ENCODE measurements at regions not wholly inside any gene's neighbourhood (a gene's known extent, or its start where the extent isn't known, plus 50 kb on each side); places are given as distances from the start of the nearest gene placed in this dataset.

- TF ChIP-seq TCF7L2 (IDR thresholded peaks at IDR 0.05; ENCODE audit: low read depth, low read length) (no peak), POLR2AphosphoS5 (IDR thresholded peaks at IDR 0.05; ENCODE audit: low read depth, low read length) (no peak), SIN3A (IDR thresholded peaks at IDR 0.05; ENCODE audit: borderline replicate concordance, insufficient read depth, low read depth, low read length) (no peak), REST (IDR thresholded peaks at IDR 0.05; ENCODE audit: insufficient read depth in 1 of 2, low read depth in 2 of 2, low read length in 1 of 2) (no peak)
- TF ChIP-seq, protein P1, sequence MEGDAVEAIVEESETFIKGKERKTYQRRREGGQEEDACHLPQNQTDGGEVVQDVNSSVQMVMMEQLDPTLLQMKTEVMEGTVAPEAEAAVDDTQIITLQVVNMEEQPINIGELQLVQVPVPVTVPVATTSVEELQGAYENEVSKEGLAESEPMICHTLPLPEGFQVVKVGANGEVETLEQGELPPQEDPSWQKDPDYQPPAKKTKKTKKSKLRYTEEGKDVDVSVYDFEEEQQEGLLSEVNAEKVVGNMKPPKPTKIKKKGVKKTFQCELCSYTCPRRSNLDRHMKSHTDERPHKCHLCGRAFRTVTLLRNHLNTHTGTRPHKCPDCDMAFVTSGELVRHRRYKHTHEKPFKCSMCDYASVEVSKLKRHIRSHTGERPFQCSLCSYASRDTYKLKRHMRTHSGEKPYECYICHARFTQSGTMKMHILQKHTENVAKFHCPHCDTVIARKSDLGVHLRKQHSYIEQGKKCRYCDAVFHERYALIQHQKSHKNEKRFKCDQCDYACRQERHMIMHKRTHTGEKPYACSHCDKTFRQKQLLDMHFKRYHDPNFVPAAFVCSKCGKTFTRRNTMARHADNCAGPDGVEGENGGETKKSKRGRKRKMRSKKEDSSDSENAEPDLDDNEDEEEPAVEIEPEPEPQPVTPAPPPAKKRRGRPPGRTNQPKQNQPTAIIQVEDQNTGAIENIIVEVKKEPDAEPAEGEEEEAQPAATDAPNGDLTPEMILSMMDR (IDR thresholded peaks at IDR 0.05) = no peak
- intact Hi-C loops (cut with micrococcal nuclease; ENCODE audit: unreplicated experiment) (no loop called here), in situ Hi-C loops (cut with HindIII; ENCODE audit: low pct_unique_long_range_greater_than_20kb, low sequenced_read_pairs) (no loop called here)
- Histone ChIP-seq H3K4me1 (ENCODE audit: control insufficient read depth, insufficient read depth, low read length) (no peaks in the 10 kb centered on the region), H3K36me3 (ENCODE audit: control insufficient read depth, insufficient read depth, low read length) (no peaks in the 10 kb centered on the region), H3K27me3 (ENCODE audit: control insufficient read depth, insufficient read depth, low read length) (no peaks in the 10 kb centered on the region), H3K9me3 (ENCODE audit: control insufficient read depth, insufficient read depth, low read depth, low read length) (no peaks in the 10 kb centered on the region), H3K27ac (ENCODE audit: low read length) (no peak overlapping the region), H3K4me3 (ENCODE audit: low read depth in 2 of 2, low read length in 2 of 2) (no peak overlapping the region)
- no TSS peak for BruUV-seq (replicated peaks)
- no peak for DNase-seq (ENCODE audit: low read depth, low spot score)
- CTCF ChIA-PET = no interaction called here
- POLR2A ChIA-PET = no interaction called here
- ATAC-seq = no peak
These were observed 153.5 kb upstream of the IRS2 start for GRCh38 chr13:109939838-109940237.

GRCh38 chr13:109939180-109939579 lies 152.8 kb upstream of the IRS2 start:
- no peak for DNase-seq (ENCODE audit: low read depth, low spot score)
- no peaks in the 10 kb centered on the region for H3K27me3 ChIP-seq (ENCODE audit: control insufficient read depth, insufficient read depth, low read length)
- no peak for ATAC-seq
- no peaks in the 10 kb centered on the region for H3K9me3 ChIP-seq (ENCODE audit: control insufficient read depth, insufficient read depth, low read depth, low read length)
- TF ChIP-seq TCF7L2 (IDR thresholded peaks at IDR 0.05; ENCODE audit: low read depth, low read length) = no peak
- no peak for TF ChIP-seq REST (IDR thresholded peaks at IDR 0.05; ENCODE audit: insufficient read depth in 1 of 2, low read depth in 2 of 2, low read length in 1 of 2)
- TF ChIP-seq, protein P1 (IDR thresholded peaks at IDR 0.05) = no peak
- TF ChIP-seq SIN3A (IDR thresholded peaks at IDR 0.05; ENCODE audit: borderline replicate concordance, insufficient read depth, low read depth, low read length) = no peak
- TF ChIP-seq POLR2AphosphoS5 (IDR thresholded peaks at IDR 0.05; ENCODE audit: low read depth, low read length) = no peak
- intact Hi-C loops (cut with micrococcal nuclease; ENCODE audit: unreplicated experiment) (no loop called here), in situ Hi-C loops (cut with HindIII; ENCODE audit: low pct_unique_long_range_greater_than_20kb, low sequenced_read_pairs) (no loop called here)
- H3K36me3 ChIP-seq (ENCODE audit: control insufficient read depth, insufficient read depth, low read length) = no peaks in the 10 kb centered on the region
- no peaks in the 10 kb centered on the region for H3K4me1 ChIP-seq (ENCODE audit: control insufficient read depth, insufficient read depth, low read length)
- CTCF ChIA-PET = no interaction called here
- no peak overlapping the region for H3K4me3 ChIP-seq (ENCODE audit: low read depth in 2 of 2, low read length in 2 of 2)
- POLR2A ChIA-PET = no interaction called here
- no TSS peak for BruUV-seq (replicated peaks)
- H3K27ac ChIP-seq (ENCODE audit: low read length) = no peak overlapping the region
